Upper lobe of right lung (tissue), 1 donor: ENCODE measurements at regions not wholly inside any gene's neighbourhood (a gene's known extent, or its start where the extent isn't known, plus 50 kb on each side); places are given as distances from the start of the nearest gene placed in this dataset.

Source experiments
- ATAC-seq: fragments of 200-7000 bp; cut with Tn5 transposase; one replicate; pipeline ENCODE4 v1.9.1; 2020; ENCODE audit warnings: mild to moderate bottlenecking, moderate library complexity
- DNase-seq: peaks from one replicate; pipeline ENCODE4 v3.0.0-alpha.2; 2020
- H3K27ac ChIP-seq: fragments of 200-600 bp; one replicate; pipeline ENCODE4 v1.8.0; 2022
- H3K27me3 ChIP-seq: fragments of 200-600 bp; one replicate; pipeline ENCODE4 v1.8.0; 2022; ENCODE audit warnings: mild to moderate bottlenecking
- H3K36me3 ChIP-seq: fragments of 200-600 bp; one replicate; pipeline ENCODE4 v1.8.0; 2022
- H3K4me1 ChIP-seq: fragments of 200-600 bp; one replicate; pipeline ENCODE4 v1.8.0; 2022
- H3K4me3 ChIP-seq: fragments of 200-600 bp; one replicate; pipeline ENCODE4 v1.8.0; 2022; ENCODE audit warnings: mild to moderate bottlenecking
- H3K9me3 ChIP-seq: fragments of 200-600 bp; one replicate; pipeline ENCODE4 v1.8.0; 2022
- intact Hi-C: fragments of 100-400 bp; cut with DNase I; formaldehyde crosslinking; loops from one replicate; pipeline ENCODE4 v1.11.0; 2022
- TF ChIP-seq, protein P1 (sequence below): fragments of 200-600 bp; IDR thresholded peaks from one replicate; pipeline ENCODE4 v1.8.0; 2022; ENCODE audit warnings: antibody characterized with exemption
- donor health status: DM: no; HTN: yes; CAD: no; lungs with severe emphysema.

DNA sequence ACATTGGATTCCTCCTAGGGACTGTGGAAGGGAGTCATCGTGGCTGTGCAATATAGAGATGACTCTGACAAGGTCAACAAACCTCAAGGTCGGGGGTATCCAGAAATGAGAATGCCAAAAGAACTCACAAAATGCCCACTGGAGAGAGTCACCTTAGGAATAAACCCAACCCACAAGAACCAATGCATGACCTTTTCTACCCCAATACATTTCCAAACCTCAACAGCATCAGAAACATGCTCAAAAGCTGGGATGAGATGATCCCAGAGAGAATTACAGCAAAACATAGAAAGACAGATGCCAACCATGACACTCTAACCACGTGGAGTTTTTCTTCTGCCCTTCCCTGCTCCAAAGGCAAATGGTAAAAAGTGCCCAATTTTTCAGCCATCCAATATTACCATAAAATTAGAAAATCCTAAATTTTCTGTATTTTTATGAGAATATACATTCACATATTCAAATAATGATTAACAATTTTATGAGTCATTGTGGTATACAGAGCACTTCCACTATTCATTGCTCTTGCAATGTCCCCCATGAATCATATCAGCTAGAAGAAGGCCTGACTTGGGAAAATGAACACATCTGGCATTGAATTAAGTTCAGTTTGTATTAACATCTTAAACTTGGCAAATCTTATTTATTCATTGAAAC, 88.2 kb upstream of the PALMD start:
- H3K9me3 ChIP-seq: no peaks in the 10 kb centered on the region
- ATAC-seq: no peak
- intact Hi-C loops: no loop called here

DNA sequence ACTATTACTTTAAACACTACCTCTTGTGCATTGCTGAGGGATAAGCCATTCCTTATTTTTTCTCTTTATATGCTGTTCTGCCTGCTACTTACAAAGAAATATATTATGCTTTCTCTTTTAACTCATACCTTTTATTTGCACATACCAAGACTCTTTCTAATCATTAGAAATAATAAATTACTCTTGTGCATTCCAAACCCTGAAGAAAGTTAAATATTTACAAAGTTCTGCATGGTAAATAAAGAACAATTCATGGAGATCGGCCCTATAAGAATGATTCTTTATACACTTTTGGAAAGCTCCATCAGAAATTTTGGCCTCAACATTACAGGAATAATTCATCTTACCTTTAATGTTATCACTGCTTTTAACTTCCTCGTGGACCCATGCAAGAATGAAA, 86.7 kb upstream of the PALMD start:
- Histone ChIP-seq H3K4me3 (no peak overlapping the region), H3K9me3 (no peaks in the 10 kb centered on the region), H3K27ac (no peak overlapping the region), H3K4me1 (no peaks in the 10 kb centered on the region), H3K27me3 (no peaks in the 10 kb centered on the region), H3K36me3 (no peaks in the 10 kb centered on the region)
- DNase-seq: no peak
- TF ChIP-seq, protein P1, sequence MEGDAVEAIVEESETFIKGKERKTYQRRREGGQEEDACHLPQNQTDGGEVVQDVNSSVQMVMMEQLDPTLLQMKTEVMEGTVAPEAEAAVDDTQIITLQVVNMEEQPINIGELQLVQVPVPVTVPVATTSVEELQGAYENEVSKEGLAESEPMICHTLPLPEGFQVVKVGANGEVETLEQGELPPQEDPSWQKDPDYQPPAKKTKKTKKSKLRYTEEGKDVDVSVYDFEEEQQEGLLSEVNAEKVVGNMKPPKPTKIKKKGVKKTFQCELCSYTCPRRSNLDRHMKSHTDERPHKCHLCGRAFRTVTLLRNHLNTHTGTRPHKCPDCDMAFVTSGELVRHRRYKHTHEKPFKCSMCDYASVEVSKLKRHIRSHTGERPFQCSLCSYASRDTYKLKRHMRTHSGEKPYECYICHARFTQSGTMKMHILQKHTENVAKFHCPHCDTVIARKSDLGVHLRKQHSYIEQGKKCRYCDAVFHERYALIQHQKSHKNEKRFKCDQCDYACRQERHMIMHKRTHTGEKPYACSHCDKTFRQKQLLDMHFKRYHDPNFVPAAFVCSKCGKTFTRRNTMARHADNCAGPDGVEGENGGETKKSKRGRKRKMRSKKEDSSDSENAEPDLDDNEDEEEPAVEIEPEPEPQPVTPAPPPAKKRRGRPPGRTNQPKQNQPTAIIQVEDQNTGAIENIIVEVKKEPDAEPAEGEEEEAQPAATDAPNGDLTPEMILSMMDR: no peak
- intact Hi-C loops: no loop called here
- no peak for ATAC-seq

More for the DNA sequence above, 88.2 kb upstream of the PALMD start:
- Histone ChIP-seq H3K27me3 (no peaks in the 10 kb centered on the region), H3K27ac (no peak overlapping the region), H3K36me3 (no peaks in the 10 kb centered on the region), H3K4me1 (no peaks in the 10 kb centered on the region), H3K4me3 (no peak overlapping the region)
- TF ChIP-seq, protein P1: no peak
- DNase-seq: no peak

DNA sequence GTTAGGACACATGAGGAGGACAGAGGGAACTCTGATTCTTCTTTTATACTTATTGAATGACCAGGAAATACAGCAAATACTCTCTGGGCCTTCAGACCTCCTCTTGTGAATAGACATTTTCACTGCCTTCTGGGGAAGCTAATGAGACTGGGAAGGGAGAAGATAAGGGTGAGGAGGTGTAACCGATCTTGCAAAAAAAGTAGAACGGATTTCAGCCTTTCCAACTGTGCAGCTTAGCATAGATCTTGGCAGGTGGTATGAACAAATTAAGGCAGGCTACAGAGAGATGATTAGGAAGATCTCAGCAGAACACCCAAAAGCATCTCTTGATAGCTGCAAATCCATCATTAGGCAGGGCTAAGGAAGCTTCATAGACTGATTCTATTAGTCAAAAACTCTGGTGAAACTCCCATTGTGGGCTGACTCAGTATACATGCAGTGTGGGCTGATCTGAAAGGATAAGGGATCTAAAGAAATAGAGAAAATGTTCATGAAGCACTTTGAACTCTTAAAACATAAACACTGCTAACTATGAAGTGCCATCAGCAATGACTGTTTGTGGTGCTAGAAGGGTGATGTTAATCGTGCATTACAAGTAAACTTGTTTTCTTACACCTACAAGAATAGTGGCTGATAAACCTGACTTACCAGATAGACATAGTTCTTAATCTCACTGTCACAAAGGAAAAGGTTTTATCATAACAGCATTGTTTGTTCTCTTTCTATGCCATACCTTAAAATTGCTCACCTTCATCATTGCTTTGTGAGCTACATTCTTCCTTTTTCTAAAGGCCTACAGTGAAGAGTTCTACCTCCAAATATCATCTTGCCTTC, 85.5 kb upstream of the PALMD start:
- DNase-seq: no peak
- Histone ChIP-seq H3K9me3 (no peaks in the 10 kb centered on the region), H3K27me3 (no peaks in the 10 kb centered on the region), H3K27ac (no peak overlapping the region), H3K4me3 (no peak overlapping the region), H3K4me1 (no peaks in the 10 kb centered on the region), H3K36me3 (no peaks in the 10 kb centered on the region)
- intact Hi-C loops: no loop called here
- ATAC-seq: no peak
- TF ChIP-seq, protein P1: no peak

DNA sequence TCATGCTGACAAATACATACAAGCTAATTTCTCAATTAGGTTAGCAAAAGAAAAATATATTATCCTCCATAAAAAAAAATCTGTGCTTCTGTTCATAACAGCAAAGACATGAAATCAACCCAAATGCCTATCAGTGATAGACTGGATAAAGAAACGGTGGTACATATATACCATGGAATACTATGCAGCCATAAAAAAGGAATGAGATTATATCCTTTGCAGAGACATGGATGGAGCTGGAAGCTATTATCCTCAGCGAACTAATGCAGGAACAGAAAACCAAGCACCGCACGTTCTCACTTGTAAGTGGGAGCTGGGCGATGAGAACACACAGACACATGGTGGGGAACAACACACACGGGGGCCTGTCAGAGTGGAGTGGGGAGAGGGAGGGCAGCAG, 84.0 kb upstream of the PALMD start:
- Histone ChIP-seq H3K27me3 (no peaks in the 10 kb centered on the region), H3K36me3 (no peaks in the 10 kb centered on the region), H3K4me3 (no peak overlapping the region), H3K9me3 (no peaks in the 10 kb centered on the region), H3K4me1 (no peaks in the 10 kb centered on the region), H3K27ac (no peak overlapping the region)
- TF ChIP-seq, protein P1: no peak
- DNase-seq (no peak), ATAC-seq (no peak)
- intact Hi-C loops: no loop called here

DNA sequence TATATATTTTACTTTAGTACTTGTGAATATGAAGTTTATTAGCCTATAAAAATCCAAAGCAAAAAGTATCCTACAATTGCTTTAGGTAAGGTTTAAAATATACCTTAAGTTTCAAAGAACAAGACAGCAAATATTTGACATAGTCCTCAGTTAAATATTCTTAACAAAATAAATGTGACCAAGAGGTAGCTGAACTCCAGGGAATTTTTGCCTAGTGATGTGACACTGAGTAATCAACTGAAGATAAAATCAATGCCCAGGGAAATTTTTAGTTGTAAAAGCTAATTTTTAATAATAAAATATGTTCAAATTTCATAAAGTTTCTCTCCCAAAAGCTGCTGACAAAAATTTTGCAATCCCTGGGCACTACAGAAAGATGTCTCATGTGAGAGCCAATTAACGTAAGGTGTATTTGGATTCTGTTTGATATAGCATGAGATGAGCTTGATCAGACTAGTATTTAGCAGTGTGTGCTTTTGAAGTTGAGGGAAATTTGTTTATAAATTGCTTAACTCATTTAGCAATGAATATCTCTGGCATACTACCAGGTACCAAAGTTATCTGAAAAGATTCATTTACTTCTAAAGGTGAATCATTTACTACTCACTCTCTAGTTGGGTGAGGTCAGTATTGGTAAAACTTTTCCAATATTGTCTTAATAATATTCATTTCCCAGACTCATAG, 80.2 kb upstream of the PALMD start:
- H3K27me3 ChIP-seq: no peaks in the 10 kb centered on the region
- H3K9me3 ChIP-seq: no peaks in the 10 kb centered on the region
- H3K36me3 ChIP-seq: no peaks in the 10 kb centered on the region
- DNase-seq: no peak
- H3K4me1 ChIP-seq: no peaks in the 10 kb centered on the region
- intact Hi-C loops: no loop called here
- no peak overlapping the region for H3K4me3 ChIP-seq
- no peak overlapping the region for H3K27ac ChIP-seq
- ATAC-seq: no peak
- TF ChIP-seq, protein P1: no peak
